WTC11 (cell line): ENCODE measurements at regions not wholly inside any gene's neighbourhood (a gene's known extent, or its start where the extent isn't known, plus 50 kb on each side); places are given as distances from the start of the nearest gene placed in this dataset.
"Not testable (repeated sequence)": the region's sequence is repeated elsewhere in the genome, so short reads cannot be mapped to it uniquely, and the experiment has no call there.

Experiments
- ATAC-seq: fragments of 200-7000 bp; cut with Tn5 transposase; 2 replicates; pipeline ENCODE4 v1.10.0; 2021; ENCODE audit warnings: mild to moderate bottlenecking, moderate library complexity
- CTCF ChIA-PET: fragments of 300-600 bp; sonication (Branson Sonifier 250); formaldehyde crosslinking; loops from one replicate; lab custom pipeline; 2021; ENCODE audit warnings: antibody characterized with exemption; lab: Charles Lee
- POLR2A ChIA-PET: fragments of 350-600 bp; sonication (Branson Sonifier 250); formaldehyde crosslinking; loops from one replicate; lab custom pipeline; 2021; ENCODE audit warnings: antibody characterized with exemption; lab: Charles Lee
- DNase-seq: peaks from one replicate; pipeline ENCODE4 v3.0.0; 2021; ENCODE audit warnings: low spot score
- H3K27ac Mint-ChIP-seq: 2 replicates; pipeline ENCODE4 v1.8.0; 2021; ENCODE audit warnings: mixed read lengths
- H3K27me3 Mint-ChIP-seq: 2 replicates; pipeline ENCODE4 v1.8.0; 2021; ENCODE audit warnings: low read depth, mild to moderate bottlenecking, moderate library complexity, mixed read lengths
- H3K36me3 Mint-ChIP-seq: 2 replicates; pipeline ENCODE4 v1.8.0; 2021; ENCODE audit warnings: mixed read lengths
- H3K4me1 Mint-ChIP-seq: 2 replicates; pipeline ENCODE4 v1.8.0; 2022; ENCODE audit warnings: mixed read lengths
- H3K4me3 Mint-ChIP-seq: 2 replicates; pipeline ENCODE4 v1.8.0; 2021; ENCODE audit warnings: mild to moderate bottlenecking, moderate library complexity, mixed read lengths
- H3K9me3 Mint-ChIP-seq: 2 replicates; pipeline ENCODE4 v1.8.0; 2021; ENCODE audit warnings: mixed read lengths
- ATF1 ChIP-seq: sonication (generic); formaldehyde crosslinking; IDR thresholded peaks from 2 replicates; pipeline ENCODE4 v1.8.1; 2023; ENCODE audit warnings: mild to moderate bottlenecking, moderate library complexity, missing genetic modification reagents
- ELF4 ChIP-seq: sonication (generic); formaldehyde crosslinking; IDR thresholded peaks from 2 replicates; pipeline ENCODE4 v1.8.1; 2022; ENCODE audit warnings: low read depth, mild to moderate bottlenecking, moderate library complexity, missing genetic modification reagents
- ESRRA ChIP-seq: sonication (generic); formaldehyde crosslinking; IDR thresholded peaks from 2 replicates; pipeline ENCODE4 v1.8.1; 2022; ENCODE audit warnings: mild to moderate bottlenecking, missing genetic modification reagents, borderline replicate concordance
- ETV6 ChIP-seq: sonication (generic); formaldehyde crosslinking; IDR thresholded peaks from 2 replicates; pipeline ENCODE4 v1.8.1; 2022; ENCODE audit warnings: mild to moderate bottlenecking, missing genetic modification reagents
- JAZF1 ChIP-seq: fragments of 250-450 bp; sonication (Bioruptor Pico); IDR thresholded peaks from 2 replicates; pipeline ENCODE4 v1.9.0; 2021; ENCODE audit warnings: moderate library complexity, mild to moderate bottlenecking, inconsistent platforms
- NFYB ChIP-seq: sonication (generic); formaldehyde crosslinking; conservative IDR thresholded peaks from 2 replicates; pipeline ENCODE4 v1.8.0; 2022; ENCODE audit warnings: low read depth, missing genetic modification reagents
- SMAD3 ChIP-seq: sonication (generic); formaldehyde crosslinking; IDR thresholded peaks from 2 replicates; pipeline ENCODE4 v1.8.0; 2022; ENCODE audit warnings: missing genetic modification reagents, mild to moderate bottlenecking, borderline replicate concordance
- TEAD4 ChIP-seq: sonication (generic); formaldehyde crosslinking; IDR thresholded peaks from 2 replicates; pipeline ENCODE4 v1.8.0; 2022; ENCODE audit warnings: mild to moderate bottlenecking, missing genetic modification reagents
- ZNF121 ChIP-seq: sonication (generic); formaldehyde crosslinking; IDR thresholded peaks from 2 replicates; pipeline ENCODE4 v1.8.0; 2023; ENCODE audit warnings: missing genetic modification reagents
- ZNF219 ChIP-seq: sonication (generic); formaldehyde crosslinking; IDR thresholded peaks from 2 replicates; pipeline ENCODE4 v1.8.0; 2023; ENCODE audit warnings: missing genetic modification reagents, mild to moderate bottlenecking, borderline replicate concordance
- ZNF396 ChIP-seq: fragments of 250-450 bp; sonication (Bioruptor Pico); IDR thresholded peaks from 2 replicates; pipeline ENCODE4 v1.8.0; 2021; ENCODE audit warnings: mild to moderate bottlenecking, moderate library complexity, borderline replicate concordance
- ZNF416 ChIP-seq: fragments of 250-450 bp; sonication (Bioruptor Pico); IDR thresholded peaks from 2 replicates; pipeline ENCODE4 v1.9.0; 2021; ENCODE audit warnings: mild to moderate bottlenecking, inconsistent platforms
- ZNF671 ChIP-seq: fragments of 250-450 bp; sonication (Bioruptor Pico); IDR thresholded peaks from 2 replicates; pipeline ENCODE4 v1.8.0; 2021; ENCODE audit warnings: mild to moderate bottlenecking
- TF ChIP-seq, protein P1 (sequence below): sonication (generic); formaldehyde crosslinking; conservative IDR thresholded peaks from 2 replicates; pipeline ENCODE4 v1.8.1; 2023; ENCODE audit warnings: mild to moderate bottlenecking, low read depth, missing genetic modification reagents, moderate library complexity
- TF ChIP-seq, protein P2 (sequence below): sonication (generic); formaldehyde crosslinking; IDR thresholded peaks from 2 replicates; pipeline ENCODE4 v1.8.1; 2023; ENCODE audit warnings: mild to moderate bottlenecking, moderate library complexity, missing genetic modification reagents
- TF ChIP-seq, protein P3 (sequence below): fragments of 200-600 bp; IDR thresholded peaks from 2 replicates; pipeline ENCODE4 v1.8.0; 2022; ENCODE audit warnings: antibody characterized with exemption
- TF ChIP-seq, protein P4 (sequence below): sonication (generic); formaldehyde crosslinking; IDR thresholded peaks from 2 replicates; pipeline ENCODE4 v1.8.1; 2023; ENCODE audit warnings: mild to moderate bottlenecking, missing genetic modification reagents
- TF ChIP-seq, protein P5 (sequence below): sonication (generic); formaldehyde crosslinking; IDR thresholded peaks from 2 replicates; pipeline ENCODE4 v1.8.1; 2022; ENCODE audit warnings: mild to moderate bottlenecking, missing genetic modification reagents, moderate library complexity, borderline replicate concordance
- TF ChIP-seq, protein P6 (sequence below): sonication (generic); formaldehyde crosslinking; conservative IDR thresholded peaks from 2 replicates; pipeline ENCODE4 v1.8.1; 2022; ENCODE audit warnings: mild to moderate bottlenecking, missing genetic modification reagents

DNA sequence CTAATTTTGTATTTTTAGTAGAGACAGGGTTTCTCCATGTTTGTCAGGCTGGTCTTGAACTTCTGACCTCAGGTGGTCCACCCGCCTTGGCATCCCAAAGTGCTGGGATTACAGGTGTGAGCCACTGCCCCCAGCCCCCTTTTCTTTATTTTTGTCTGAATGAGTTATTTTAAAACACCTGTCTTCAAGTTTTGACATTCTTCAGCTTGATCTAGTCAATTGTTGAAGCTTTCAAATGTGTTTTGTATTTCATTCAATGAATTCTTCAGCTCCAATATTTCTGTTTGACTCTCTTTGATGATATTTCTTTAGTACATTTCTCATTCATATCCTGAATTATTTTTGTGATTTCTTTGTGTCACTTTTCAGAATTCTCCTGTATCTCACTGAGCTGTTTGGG lies 486.2 kb downstream of the DMAC1 start (continued):
- no peak for TF ChIP-seq SMAD3 (CRISPR knock-in tag)
- TF ChIP-seq, protein P1, sequence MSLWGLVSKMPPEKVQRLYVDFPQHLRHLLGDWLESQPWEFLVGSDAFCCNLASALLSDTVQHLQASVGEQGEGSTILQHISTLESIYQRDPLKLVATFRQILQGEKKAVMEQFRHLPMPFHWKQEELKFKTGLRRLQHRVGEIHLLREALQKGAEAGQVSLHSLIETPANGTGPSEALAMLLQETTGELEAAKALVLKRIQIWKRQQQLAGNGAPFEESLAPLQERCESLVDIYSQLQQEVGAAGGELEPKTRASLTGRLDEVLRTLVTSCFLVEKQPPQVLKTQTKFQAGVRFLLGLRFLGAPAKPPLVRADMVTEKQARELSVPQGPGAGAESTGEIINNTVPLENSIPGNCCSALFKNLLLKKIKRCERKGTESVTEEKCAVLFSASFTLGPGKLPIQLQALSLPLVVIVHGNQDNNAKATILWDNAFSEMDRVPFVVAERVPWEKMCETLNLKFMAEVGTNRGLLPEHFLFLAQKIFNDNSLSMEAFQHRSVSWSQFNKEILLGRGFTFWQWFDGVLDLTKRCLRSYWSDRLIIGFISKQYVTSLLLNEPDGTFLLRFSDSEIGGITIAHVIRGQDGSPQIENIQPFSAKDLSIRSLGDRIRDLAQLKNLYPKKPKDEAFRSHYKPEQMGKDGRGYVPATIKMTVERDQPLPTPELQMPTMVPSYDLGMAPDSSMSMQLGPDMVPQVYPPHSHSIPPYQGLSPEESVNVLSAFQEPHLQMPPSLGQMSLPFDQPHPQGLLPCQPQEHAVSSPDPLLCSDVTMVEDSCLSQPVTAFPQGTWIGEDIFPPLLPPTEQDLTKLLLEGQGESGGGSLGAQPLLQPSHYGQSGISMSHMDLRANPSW = no peak
- TF ChIP-seq, protein P2, sequence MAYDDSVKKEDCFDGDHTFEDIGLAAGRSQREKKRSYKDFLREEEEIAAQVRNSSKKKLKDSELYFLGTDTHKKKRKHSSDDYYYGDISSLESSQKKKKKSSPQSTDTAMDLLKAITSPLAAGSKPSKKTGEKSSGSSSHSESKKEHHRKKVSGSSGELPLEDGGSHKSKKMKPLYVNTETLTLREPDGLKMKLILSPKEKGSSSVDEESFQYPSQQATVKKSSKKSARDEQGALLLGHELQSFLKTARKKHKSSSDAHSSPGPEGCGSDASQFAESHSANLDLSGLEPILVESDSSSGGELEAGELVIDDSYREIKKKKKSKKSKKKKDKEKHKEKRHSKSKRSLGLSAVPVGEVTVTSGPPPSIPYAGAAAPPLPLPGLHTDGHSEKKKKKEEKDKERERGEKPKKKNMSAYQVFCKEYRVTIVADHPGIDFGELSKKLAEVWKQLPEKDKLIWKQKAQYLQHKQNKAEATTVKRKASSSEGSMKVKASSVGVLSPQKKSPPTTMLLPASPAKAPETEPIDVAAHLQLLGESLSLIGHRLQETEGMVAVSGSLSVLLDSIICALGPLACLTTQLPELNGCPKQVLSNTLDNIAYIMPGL (CRISPR knock-in tag) = no peak
- TF ChIP-seq, protein P3, sequence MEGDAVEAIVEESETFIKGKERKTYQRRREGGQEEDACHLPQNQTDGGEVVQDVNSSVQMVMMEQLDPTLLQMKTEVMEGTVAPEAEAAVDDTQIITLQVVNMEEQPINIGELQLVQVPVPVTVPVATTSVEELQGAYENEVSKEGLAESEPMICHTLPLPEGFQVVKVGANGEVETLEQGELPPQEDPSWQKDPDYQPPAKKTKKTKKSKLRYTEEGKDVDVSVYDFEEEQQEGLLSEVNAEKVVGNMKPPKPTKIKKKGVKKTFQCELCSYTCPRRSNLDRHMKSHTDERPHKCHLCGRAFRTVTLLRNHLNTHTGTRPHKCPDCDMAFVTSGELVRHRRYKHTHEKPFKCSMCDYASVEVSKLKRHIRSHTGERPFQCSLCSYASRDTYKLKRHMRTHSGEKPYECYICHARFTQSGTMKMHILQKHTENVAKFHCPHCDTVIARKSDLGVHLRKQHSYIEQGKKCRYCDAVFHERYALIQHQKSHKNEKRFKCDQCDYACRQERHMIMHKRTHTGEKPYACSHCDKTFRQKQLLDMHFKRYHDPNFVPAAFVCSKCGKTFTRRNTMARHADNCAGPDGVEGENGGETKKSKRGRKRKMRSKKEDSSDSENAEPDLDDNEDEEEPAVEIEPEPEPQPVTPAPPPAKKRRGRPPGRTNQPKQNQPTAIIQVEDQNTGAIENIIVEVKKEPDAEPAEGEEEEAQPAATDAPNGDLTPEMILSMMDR = no peak
- no peak for TF ChIP-seq TEAD4 (CRISPR knock-in tag)
- no peak for TF ChIP-seq NFYB (CRISPR knock-in tag)
- TF ChIP-seq ELF4 (CRISPR knock-in tag) = no peak

DNA sequence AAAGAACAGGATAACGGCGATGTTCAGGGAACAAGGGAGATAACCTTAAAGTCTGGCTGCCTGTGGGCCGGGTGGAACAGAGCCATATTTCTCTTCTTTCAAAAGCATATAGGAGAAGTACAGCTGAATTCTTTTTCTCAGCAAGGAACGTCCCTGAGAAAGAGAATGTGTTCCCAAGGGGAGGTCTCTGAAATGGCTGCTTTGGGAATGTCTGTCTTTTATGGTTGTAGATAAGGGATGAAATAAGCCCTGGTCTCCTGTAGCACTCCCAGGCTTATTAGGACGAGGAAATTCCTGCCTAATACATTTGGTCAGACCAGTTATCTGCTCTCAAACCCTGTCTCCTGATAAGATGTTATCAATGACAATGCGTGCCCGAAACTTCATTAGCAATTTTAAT lies 490.5 kb downstream of the DMAC1 start:
- H3K4me3 Mint-ChIP-seq, ATAC-seq, H3K27ac Mint-ChIP-seq, DNase-seq, POLR2A ChIA-PET, CTCF ChIA-PET, H3K27me3 Mint-ChIP-seq, H3K4me1 Mint-ChIP-seq: not testable (repeated sequence)
- Mint-ChIP-seq H3K36me3 (peaks cover 60% of the 10 kb centered on the region), H3K9me3 (peaks cover 75% of the 10 kb centered on the region)

DNA sequence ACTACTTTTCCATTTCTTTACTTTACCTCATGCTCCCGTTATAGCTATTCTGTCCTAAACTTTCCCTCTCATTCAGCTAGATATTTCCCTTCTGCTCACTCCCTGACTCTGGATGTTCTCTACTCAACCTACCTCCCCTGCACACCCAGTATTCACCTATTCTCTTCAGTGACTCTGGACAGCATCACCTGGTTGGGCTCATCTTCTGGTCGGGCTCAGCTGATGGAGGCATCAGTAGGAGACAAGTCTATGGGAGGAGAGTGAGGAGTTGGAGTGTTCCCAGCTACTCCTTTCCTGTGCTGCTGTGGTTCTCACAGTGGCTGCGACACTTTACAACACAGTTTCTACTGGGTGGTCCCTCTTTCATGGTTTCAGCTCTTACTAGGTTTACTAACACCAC lies 493.9 kb downstream of the DMAC1 start:
- peaks cover 45% of the 10 kb centered on the region for H3K9me3 Mint-ChIP-seq
- ATAC-seq = no peak
- no peak for TF ChIP-seq ZNF416 (CRISPR knock-in tag)
- ChIA-PET POLR2A (no interaction called here), CTCF (interaction anchor here (0.8 kb wide), 1 partner anchor 72 kb away, joined by 4 read pairs; no protein-coding TSS in a partner anchor)
- H3K27ac Mint-ChIP-seq = no peak overlapping the region
- H3K27me3 Mint-ChIP-seq = no peaks in the 10 kb centered on the region; the same call in none of the 2 replicates
- DNase-seq = no peak
- H3K36me3 Mint-ChIP-seq = peaks cover 33% of the 10 kb centered on the region
- no peak overlapping the region for H3K4me3 Mint-ChIP-seq
- no peaks in the 10 kb centered on the region for H3K4me1 Mint-ChIP-seq

DNA sequence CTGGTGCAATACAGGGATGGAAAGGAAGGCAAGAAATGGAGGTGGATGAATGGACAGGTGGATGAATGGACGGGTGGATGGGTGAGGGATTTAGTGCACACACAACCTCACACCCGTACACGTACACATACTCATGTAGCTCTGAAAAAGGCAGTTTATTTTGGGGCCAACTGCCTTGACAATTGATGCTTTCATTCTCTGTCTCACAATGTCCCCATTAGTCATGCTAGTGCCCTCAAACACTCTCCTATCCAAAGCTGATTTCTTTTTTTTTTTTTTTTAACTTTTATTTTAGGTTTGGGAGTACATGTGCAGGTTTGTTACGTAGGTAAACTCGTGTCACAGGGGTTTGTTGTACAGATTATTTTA lies 495.0 kb downstream of the DMAC1 start:
- no peak for DNase-seq
- H3K9me3 Mint-ChIP-seq = peaks cover 35% of the 10 kb centered on the region
- H3K4me1 Mint-ChIP-seq = no peaks in the 10 kb centered on the region
- H3K36me3 Mint-ChIP-seq = peaks cover 22% of the 10 kb centered on the region
- no peak overlapping the region for H3K4me3 Mint-ChIP-seq
- H3K27ac Mint-ChIP-seq = no peak overlapping the region
- ChIA-PET POLR2A (no interaction called here), CTCF (interaction anchor here (0.6 kb wide), 1 partner anchor 21 kb away, joined by 3 read pairs; no protein-coding TSS in a partner anchor)
- H3K27me3 Mint-ChIP-seq = no peaks in the 10 kb centered on the region; the same call in 1 of the 2 replicates
- no peak for ATAC-seq
- TF ChIP-seq ETV6 (CRISPR knock-in tag) (no peak), JAZF1 (CRISPR knock-in tag) (no peak), ZNF121 (CRISPR knock-in tag) (no peak), SMAD3 (CRISPR knock-in tag) (no peak), ZNF396 (CRISPR knock-in tag) (no peak), ESRRA (CRISPR knock-in tag) (no peak), ZNF219 (CRISPR knock-in tag) (no peak), ATF1 (CRISPR knock-in tag) (no peak), ZNF671 (no peak)
- TF ChIP-seq, protein P4, sequence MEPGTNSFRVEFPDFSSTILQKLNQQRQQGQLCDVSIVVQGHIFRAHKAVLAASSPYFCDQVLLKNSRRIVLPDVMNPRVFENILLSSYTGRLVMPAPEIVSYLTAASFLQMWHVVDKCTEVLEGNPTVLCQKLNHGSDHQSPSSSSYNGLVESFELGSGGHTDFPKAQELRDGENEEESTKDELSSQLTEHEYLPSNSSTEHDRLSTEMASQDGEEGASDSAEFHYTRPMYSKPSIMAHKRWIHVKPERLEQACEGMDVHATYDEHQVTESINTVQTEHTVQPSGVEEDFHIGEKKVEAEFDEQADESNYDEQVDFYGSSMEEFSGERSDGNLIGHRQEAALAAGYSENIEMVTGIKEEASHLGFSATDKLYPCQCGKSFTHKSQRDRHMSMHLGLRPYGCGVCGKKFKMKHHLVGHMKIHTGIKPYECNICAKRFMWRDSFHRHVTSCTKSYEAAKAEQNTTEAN (CRISPR knock-in tag) = no peak
- TF ChIP-seq, protein P5, sequence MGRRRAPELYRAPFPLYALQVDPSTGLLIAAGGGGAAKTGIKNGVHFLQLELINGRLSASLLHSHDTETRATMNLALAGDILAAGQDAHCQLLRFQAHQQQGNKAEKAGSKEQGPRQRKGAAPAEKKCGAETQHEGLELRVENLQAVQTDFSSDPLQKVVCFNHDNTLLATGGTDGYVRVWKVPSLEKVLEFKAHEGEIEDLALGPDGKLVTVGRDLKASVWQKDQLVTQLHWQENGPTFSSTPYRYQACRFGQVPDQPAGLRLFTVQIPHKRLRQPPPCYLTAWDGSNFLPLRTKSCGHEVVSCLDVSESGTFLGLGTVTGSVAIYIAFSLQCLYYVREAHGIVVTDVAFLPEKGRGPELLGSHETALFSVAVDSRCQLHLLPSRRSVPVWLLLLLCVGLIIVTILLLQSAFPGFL (CRISPR knock-in tag) = no peak
- TF ChIP-seq, protein P6, sequence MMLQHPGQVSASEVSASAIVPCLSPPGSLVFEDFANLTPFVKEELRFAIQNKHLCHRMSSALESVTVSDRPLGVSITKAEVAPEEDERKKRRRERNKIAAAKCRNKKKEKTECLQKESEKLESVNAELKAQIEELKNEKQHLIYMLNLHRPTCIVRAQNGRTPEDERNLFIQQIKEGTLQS (CRISPR knock-in tag) = no peak
- TF ChIP-seq, protein P3 = no peak
